ENCODE measurements at regions not wholly inside any gene's neighbourhood (a gene's known extent, or its start where the extent isn't known, plus 50 kb on each side); places are given as distances from the start of the nearest gene placed in this dataset.

- FAIRE-seq (no peak), DNase-seq (ENCODE audit: extremely low spot score, insufficient read length, low read depth) (no peak)
These were observed 884.9 kb downstream of the C6orf118 start for GRCh38 chr6:164424489-164424888.

- FAIRE-seq (no peak), DNase-seq (ENCODE audit: extremely low spot score, insufficient read length, low read depth) (no peak)
These were observed 890.3 kb downstream of the C6orf118 start for GRCh38 chr6:164419099-164419498.

DNA sequence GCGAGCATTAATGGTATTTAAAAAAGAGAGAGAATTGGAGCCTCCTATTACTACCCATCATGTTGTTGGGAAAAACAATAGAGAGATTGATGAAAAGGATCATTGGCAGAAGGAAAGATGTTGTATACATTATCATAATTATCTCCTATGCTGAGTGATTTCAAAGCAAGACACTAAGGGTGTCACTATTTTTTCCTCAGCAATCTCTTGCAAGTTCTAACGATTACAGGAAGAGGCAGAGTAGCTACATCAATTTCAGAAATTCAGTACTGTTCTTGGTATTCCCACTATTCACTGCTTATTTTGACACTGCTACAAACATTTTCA lies 891.2 kb downstream of the C6orf118 start:
- DNase-seq (ENCODE audit: extremely low spot score, insufficient read length, low read depth) (no peak), FAIRE-seq (no peak)

GRCh38 chr6:164417537-164418261 lies 891.7 kb downstream of the C6orf118 start:
- no peak for FAIRE-seq
- no peak for DNase-seq (ENCODE audit: extremely low spot score, insufficient read length, low read depth)

- DNase-seq (ENCODE audit: extremely low spot score, insufficient read length, low read depth) (no peak), FAIRE-seq (no peak)
These were observed 893.4 kb downstream of the C6orf118 start for GRCh38 chr6:164415832-164416563.

- FAIRE-seq: no peak
These were observed 894.7 kb downstream of the C6orf118 start for GRCh38 chr6:164414695-164415094.

DNA sequence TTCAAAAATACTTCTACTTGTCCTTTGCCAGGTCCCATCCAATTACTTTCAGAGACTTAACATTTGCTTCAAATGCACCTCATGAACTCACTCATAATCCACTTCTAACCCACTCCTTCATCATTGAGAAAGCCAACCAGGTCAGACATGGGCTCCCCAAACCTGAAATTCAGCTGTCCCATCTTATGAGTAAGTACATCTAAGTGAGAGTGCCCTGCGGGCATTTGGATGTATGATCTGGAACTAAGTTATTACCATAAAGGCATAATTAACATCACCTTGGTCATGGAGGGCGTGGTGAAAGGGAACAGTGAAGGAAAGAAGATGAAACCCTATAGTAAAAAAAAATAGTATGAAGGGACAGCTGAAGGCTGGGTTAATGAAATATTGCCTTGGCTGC lies 896.8 kb downstream of the C6orf118 start:
- DNase-seq (ENCODE audit: extremely low spot score, insufficient read length, low read depth) (no peak), FAIRE-seq (no peak)

More at GRCh38 chr6:164414695-164415094, 894.7 kb downstream of the C6orf118 start:
- no peak for DNase-seq (ENCODE audit: extremely low spot score, insufficient read length, low read depth)

- FAIRE-seq: no peak
- DNase-seq (ENCODE audit: extremely low spot score, insufficient read length, low read depth): no peak
These were observed 899.4 kb downstream of the C6orf118 start for GRCh38 chr6:164410017-164410416.

GRCh38 chr6:164409309-164410009 lies 899.9 kb downstream of the C6orf118 start:
- DNase-seq (ENCODE audit: extremely low spot score, insufficient read length, low read depth) (no peak), FAIRE-seq (no peak)

DNA sequence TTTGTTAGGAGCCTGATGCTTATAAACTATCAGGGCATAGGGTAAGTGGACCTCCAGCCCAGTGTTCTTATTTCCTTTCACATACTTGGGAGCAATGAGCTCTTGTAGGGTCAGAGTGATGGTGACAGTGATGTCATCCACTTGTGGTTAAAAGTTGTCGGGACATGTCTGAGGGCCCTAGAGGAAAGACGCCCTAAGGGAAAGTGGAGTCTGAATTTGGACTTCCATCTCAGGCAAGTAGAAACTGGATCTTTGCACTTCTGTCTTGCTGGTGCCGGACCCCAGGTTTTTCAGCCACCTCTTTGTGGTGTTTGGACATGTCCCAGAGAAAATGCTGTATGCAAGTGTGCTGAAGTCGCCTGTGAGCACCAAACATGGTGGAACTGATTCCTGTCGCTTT lies 900.5 kb downstream of the C6orf118 start:
- FAIRE-seq: no peak
- DNase-seq (ENCODE audit: extremely low spot score, insufficient read length, low read depth): no peak

GRCh38 chr6:164404812-164405488 lies 904.5 kb downstream of the C6orf118 start:
- FAIRE-seq: no peak

GRCh38 chr6:164401871-164402270 lies 907.5 kb downstream of the C6orf118 start:
- no peak for FAIRE-seq
- DNase-seq (ENCODE audit: extremely low spot score, insufficient read length, low read depth): no peak

More at GRCh38 chr6:164404812-164405488, 904.5 kb downstream of the C6orf118 start:
- DNase-seq (ENCODE audit: extremely low spot score, insufficient read length, low read depth): no peak

DNA sequence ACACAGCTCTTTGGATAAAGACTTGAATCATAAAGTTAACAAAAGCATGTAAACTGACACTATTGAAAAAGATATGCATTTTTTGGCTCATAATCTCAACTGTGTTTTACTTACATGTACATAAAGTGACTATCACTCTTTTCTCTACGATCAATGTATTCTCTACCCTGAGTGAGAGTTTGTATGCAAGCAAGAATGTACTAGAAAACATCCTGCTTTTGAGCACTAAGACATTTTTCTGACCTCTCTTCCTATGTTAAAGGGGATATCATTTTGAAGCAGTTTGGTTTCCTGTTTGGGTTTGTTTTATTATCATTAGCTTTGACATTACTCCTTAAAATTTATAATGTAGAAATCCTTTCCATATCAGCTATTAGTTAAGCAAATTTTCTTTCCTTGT lies 910.8 kb downstream of the C6orf118 start:
- DNase-seq (ENCODE audit: extremely low spot score, insufficient read length, low read depth) (no peak), FAIRE-seq (no peak)

GRCh38 chr6:164396071-164397047 lies 913.0 kb downstream of the C6orf118 start:
- FAIRE-seq: no peak

DNA sequence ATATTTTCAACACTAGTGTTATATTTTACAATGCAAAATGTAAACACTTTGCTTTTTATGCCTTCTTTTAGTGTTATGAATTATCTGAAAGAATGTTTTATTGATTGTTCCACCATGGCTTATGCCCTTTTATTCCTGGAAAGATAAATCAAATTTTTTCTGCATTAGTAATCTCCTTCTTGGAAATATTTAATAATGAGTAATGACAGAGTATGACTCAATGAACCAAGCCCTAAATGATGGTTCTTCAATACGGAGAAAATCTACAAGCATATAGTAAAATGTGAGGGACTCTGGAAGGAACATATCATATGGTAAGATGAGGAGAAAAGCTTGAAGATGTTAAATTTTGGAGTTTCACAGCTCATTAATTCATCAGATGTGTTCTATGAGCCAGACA lies 929.6 kb downstream of the C6orf118 start:
- DNase-seq (ENCODE audit: extremely low spot score, insufficient read length, low read depth) (no peak), FAIRE-seq (no peak)

More at GRCh38 chr6:164396071-164397047, 913.0 kb downstream of the C6orf118 start:
- DNase-seq (ENCODE audit: extremely low spot score, insufficient read length, low read depth): no peak

DNA sequence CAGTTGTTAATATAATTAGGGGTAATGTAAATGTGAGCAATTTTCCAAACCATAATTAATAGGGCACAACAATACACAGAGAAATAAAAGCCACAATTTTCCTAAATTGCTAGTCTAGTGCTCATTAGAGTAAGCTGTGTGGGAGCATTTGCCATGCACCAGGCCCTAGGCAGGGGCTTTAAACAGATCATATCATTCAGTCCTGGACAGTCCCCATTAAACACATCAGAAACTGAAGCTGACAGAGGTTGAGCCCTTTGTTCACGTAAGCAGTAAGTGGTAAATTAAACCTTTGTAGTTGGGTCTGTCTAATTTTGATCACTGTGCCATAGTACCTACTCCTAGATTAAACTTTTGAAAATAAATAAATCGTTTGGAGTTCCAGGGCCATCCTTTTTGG lies 931.1 kb downstream of the C6orf118 start:
- DNase-seq (ENCODE audit: extremely low spot score, insufficient read length, low read depth) (no peak), FAIRE-seq (no peak)

- DNase-seq (ENCODE audit: extremely low spot score, insufficient read length, low read depth) (no peak), FAIRE-seq (no peak)
These were observed 932.0 kb downstream of the C6orf118 start for GRCh38 chr6:164377348-164377918.

DNA sequence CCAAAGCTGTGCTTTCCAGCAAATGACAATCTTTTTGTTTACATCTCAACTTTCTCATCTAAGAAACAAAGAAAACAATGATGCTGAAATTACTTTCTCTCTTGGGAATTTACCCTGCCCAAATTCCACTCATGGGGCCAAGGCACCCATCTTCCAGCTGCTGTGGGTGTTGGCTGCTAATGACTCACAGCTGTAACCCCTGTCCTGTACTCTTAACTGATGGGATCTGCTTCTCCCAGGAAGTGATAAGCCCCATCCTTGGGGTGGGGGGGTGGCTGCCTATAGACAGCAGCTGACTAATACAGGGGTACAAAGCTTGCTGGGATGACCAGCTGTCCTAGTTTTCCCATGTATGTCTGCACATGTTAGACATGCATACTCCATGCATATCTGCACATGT lies 938.6 kb downstream of the C6orf118 start:
- FAIRE-seq (no peak), DNase-seq (ENCODE audit: extremely low spot score, insufficient read length, low read depth) (no peak)

DNA sequence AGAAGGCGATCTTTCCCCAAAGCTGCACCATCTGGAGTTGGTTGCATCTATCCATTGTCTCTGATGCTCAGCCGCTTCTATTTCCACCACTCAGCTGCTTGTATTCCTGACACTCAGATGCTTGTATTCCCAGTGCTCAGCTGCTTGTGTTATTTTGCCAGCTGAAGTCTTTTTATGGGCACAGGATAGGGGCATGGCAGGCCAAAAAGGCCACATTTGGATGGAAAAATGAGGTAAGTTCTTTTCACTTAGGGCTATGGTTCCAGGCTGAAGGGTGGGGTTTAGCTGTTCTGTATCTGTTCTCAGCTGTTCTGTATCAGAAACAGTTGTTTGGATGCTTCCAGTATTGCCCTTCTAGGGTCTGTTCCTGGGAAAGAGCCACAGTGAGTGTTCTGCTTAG lies 944.9 kb downstream of the QKI start:
- FAIRE-seq (no peak), DNase-seq (ENCODE audit: extremely low spot score, insufficient read length, low read depth) (no peak)

Measured in GM18507 (cell line).